ENCODE measurements at regions not wholly inside any gene's neighbourhood (a gene's known extent, or its start where the extent isn't known, plus 50 kb on each side); places are given as distances from the start of the nearest gene placed in this dataset.
A peak's percentile ranks its signal among the peaks of the same experiment; 100 is the strongest.

- no peak for TF ChIP-seq ZFX (IDR thresholded peaks at IDR 0.05)
- TF ChIP-seq, protein P1, sequence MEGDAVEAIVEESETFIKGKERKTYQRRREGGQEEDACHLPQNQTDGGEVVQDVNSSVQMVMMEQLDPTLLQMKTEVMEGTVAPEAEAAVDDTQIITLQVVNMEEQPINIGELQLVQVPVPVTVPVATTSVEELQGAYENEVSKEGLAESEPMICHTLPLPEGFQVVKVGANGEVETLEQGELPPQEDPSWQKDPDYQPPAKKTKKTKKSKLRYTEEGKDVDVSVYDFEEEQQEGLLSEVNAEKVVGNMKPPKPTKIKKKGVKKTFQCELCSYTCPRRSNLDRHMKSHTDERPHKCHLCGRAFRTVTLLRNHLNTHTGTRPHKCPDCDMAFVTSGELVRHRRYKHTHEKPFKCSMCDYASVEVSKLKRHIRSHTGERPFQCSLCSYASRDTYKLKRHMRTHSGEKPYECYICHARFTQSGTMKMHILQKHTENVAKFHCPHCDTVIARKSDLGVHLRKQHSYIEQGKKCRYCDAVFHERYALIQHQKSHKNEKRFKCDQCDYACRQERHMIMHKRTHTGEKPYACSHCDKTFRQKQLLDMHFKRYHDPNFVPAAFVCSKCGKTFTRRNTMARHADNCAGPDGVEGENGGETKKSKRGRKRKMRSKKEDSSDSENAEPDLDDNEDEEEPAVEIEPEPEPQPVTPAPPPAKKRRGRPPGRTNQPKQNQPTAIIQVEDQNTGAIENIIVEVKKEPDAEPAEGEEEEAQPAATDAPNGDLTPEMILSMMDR (conservative IDR thresholded peaks at IDR 0.05): no peak
- no peak overlapping the region for H3K27ac ChIP-seq
Observed at GRCh38 chr2:200736646-200737274, 75.0 kb upstream of the BZW1 start.

DNA sequence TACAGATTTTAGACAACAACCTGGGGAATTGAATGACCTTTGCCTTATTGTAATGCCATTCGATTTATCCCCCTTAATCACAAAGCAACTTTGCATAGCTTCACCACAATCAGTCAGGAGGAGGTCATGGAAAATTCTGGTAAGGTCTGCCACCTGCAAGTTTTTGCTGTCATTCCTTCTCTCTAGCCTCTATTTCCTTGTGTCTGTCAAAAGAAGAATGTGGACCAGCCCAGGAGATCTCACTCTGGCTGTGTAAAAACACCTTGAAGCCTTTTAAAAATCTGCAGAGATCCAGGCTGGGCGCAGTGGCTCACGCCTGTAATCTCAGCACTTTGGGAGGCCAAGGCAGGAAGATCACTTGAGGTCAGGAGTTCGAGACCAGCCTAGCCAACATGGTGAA, 74.1 kb upstream of the BZW1 start:
- TF ChIP-seq, protein P1 (conservative IDR thresholded peaks at IDR 0.05): no peak
- no peak for TF ChIP-seq ZFX (IDR thresholded peaks at IDR 0.05)
- H3K27ac ChIP-seq: no peak overlapping the region

DNA sequence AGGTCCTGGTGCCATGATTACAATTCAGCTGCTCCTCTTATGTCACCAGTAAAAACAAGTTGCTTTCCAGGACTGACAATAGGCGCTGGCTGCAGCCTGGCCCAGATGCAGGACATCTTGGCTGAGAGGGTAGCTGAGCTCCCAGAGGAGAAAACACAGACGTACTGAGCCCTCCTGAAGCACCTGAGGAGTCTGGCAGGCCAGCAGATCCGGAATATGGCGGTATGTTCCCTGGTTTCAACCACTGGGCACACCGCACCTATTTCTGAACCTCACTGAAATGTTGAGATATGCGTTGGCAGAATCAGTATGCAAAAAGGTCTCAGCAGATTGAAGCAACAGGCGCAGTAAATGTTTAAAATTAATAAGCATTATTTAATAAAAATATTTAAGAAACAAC, 73.1 kb upstream of the BZW1 start:
- TF ChIP-seq ZFX (IDR thresholded peaks at IDR 0.05): no peak
- TF ChIP-seq, protein P1 (conservative IDR thresholded peaks at IDR 0.05): no peak

GRCh38 chr2:200740907-200741306, 70.8 kb upstream of the BZW1 start:
- peak overlapping the region; percentile 90 for H3K27ac ChIP-seq
- TF ChIP-seq, protein P1 (conservative IDR thresholded peaks at IDR 0.05): no peak
- TF ChIP-seq ZFX (IDR thresholded peaks at IDR 0.05): no peak

More for the DNA sequence above, 73.1 kb upstream of the BZW1 start:
- no peak overlapping the region for H3K27ac ChIP-seq

DNA sequence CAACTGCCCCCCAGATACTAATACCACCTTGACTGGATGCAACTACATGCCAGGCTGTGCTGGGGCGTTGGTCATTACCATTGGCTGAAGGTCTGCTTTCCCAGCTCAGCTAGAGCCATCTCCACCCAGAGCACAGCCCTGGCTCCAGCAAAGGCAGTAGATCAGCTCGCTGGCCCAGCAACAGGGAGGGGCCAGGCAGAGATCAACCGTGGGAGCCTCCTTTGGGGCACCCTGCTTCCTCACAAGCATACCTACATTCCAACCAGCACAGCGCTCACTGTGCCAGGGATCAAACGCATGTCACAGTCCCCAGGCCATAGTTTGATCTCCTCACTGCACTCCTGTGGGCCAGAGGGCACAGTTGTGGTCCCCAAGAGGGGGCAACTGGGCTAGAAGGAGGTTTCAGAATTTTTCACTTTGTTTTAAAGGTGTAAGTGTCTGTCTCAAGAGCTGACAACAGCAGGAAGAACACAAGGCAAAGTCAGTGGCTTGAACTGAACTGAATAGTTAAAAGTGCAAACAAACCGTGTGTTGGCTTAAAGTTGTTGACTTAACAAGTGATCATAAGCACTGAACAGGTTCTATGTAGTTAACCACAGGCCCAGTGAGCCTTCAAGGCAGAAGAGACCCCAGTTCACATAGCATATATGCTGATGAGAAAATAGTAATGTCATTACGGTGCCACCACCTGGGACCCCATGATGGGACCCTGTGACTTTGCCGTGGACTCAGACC, 70.1 kb upstream of the BZW1 start:
- H3K27ac ChIP-seq: peak overlapping the region; percentile 90
- TF ChIP-seq ZFX (IDR thresholded peaks at IDR 0.05): no peak
- TF ChIP-seq, protein P1 (conservative IDR thresholded peaks at IDR 0.05): no peak

DNA sequence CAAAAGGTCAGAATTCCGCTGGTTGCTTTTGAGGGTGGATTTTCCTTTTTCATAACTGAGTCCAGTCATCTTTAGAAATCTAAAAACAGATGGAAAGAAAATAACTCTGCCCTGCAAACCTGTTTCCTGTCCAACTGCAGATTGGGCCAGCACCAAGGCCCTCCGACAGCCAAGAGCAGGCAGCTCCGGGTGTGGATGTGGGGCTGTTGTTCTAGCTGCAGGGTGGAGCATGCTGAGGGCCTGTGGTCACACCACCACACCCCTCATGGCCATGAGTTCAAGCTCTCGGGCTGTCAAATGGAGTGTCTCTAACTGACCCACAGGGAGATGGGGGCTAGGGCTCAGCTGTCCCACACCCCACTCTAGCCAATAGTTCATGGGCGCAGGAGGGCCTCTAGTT, 69.3 kb upstream of the BZW1 start:
- TF ChIP-seq, protein P1 (conservative IDR thresholded peaks at IDR 0.05): no peak
- no peak for TF ChIP-seq ZFX (IDR thresholded peaks at IDR 0.05)
- peak overlapping the region; percentile 90 for H3K27ac ChIP-seq

DNA sequence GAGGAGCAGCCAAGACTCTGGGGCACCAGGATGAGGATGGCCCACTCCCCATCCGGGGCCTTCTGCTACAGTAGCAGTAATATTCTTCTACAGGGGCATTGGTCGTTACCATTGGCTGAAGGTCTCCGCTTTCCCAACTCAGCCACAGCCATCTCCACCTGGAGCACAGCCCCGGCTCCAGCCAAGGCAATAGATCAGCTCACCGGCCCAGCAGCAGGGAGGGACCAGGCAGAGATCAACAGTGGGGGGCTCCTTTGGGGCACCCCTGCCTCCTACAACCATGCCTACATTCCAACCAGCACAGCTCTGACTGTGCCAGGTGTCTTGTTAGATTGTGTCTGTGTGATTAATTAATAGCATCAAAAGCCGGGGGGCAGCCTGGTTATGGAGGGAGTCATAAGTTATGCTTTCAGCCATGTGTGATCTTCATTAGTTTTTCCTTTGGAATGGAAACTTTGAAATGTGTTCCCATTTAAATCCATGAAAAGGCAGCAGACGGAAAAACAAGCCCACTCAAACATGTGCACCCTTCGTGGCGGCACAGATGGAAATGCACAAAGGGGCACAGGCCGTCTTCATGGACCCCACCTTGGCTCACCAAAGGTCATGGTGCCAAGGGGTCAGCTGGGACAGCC, 68.6 kb upstream of the BZW1 start:
- TF ChIP-seq, protein P1 (conservative IDR thresholded peaks at IDR 0.05): no peak
- no peak for TF ChIP-seq ZFX (IDR thresholded peaks at IDR 0.05)

More for the DNA sequence above, 68.6 kb upstream of the BZW1 start:
- peak overlapping the region; percentile 90 for H3K27ac ChIP-seq

Measured in C4-2B (cell line).